Thyroid gland (tissue), 4 donors: ENCODE measurements at regions not wholly inside any gene's neighbourhood (a gene's known extent, or its start where the extent isn't known, plus 50 kb on each side); places are given as distances from the start of the nearest gene placed in this dataset.

Source experiments
- POLR2A ChIP-seq, 2 donors: fragments of 450-650 bp; IDR thresholded peaks; one replicate each; pipeline ENCODE4 v1.6.1; 2017; ENCODE audit warnings: antibody characterized with exemption in 2 of 2, mild to moderate bottlenecking in 2 of 2, moderate library complexity in 1 of 2
- TF ChIP-seq, protein P1 (sequence below), 6 experiments: fragments of 200-600 bp in 3 of 6; fragments of 450-650 bp in 3 of 6; sonication (generic) in 3 of 6; IDR thresholded peaks; one replicate each; pipeline ENCODE4 v1.5.1; 2016 to 2019; ENCODE audit warnings: antibody characterized with exemption in 6 of 6, mild to moderate bottlenecking in 2 of 6, inconsistent platforms in 1 of 6, moderate library complexity in 1 of 6

DNA sequence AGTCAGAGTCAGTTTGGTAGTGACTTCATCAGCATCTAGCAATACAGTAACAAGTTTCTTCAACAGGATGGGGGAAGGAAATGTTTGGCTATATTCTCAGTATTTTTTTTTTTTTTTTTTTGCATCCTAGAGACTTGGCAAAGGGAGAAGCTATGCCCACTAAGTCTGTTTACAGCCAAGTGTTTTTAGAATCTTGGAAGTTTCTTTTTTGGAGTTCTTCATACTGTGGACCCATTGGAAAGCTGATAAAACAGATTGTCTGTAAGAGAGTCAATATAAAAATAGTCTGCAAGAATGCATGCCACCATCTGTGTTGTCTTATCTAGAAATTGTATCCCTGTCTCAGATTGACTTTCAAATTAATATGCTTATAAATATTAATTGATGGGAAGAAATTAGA lies 171.2 kb downstream of the ADCYAP1 start:
- TF ChIP-seq, protein P1, sequence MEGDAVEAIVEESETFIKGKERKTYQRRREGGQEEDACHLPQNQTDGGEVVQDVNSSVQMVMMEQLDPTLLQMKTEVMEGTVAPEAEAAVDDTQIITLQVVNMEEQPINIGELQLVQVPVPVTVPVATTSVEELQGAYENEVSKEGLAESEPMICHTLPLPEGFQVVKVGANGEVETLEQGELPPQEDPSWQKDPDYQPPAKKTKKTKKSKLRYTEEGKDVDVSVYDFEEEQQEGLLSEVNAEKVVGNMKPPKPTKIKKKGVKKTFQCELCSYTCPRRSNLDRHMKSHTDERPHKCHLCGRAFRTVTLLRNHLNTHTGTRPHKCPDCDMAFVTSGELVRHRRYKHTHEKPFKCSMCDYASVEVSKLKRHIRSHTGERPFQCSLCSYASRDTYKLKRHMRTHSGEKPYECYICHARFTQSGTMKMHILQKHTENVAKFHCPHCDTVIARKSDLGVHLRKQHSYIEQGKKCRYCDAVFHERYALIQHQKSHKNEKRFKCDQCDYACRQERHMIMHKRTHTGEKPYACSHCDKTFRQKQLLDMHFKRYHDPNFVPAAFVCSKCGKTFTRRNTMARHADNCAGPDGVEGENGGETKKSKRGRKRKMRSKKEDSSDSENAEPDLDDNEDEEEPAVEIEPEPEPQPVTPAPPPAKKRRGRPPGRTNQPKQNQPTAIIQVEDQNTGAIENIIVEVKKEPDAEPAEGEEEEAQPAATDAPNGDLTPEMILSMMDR (IDR thresholded peaks at IDR 0.05): no peak
- TF ChIP-seq POLR2A (IDR thresholded peaks at IDR 0.05): no peak
